ENCODE measurements at regions not wholly inside any gene's neighbourhood (a gene's known extent, or its start where the extent isn't known, plus 50 kb on each side); places are given as distances from the start of the nearest gene placed in this dataset.
A peak's percentile ranks its signal among the peaks of the same experiment; 100 is the strongest.
"Not testable (repeated sequence)": the region's sequence is repeated elsewhere in the genome, so short reads cannot be mapped to it uniquely, and the experiment has no call there.

GRCh38 chr4:110332483-110332882, 134.1 kb upstream of the ELOVL6 start:
- DNase-seq (ENCODE audit: low read depth), result no peak
- in situ Hi-C loops (cut with HindIII; ENCODE audit: low sequenced_read_pairs), result no loop called here

GRCh38 chr4:110326426-110326825, 128.0 kb upstream of the ELOVL6 start:
- DNase-seq (ENCODE audit: low read depth); H3K4me3 ChIP-seq (ENCODE audit: low read depth, low read length); in situ Hi-C loops (cut with HindIII; ENCODE audit: low sequenced_read_pairs): not testable (repeated sequence)

More at GRCh38 chr4:110332483-110332882, 134.1 kb upstream of the ELOVL6 start:
- no peak overlapping the region for H3K4me3 ChIP-seq (ENCODE audit: low read depth, low read length)
- no peak for TF ChIP-seq CTCF (IDR thresholded peaks at IDR 0.05; ENCODE audit: low read depth, low read length, missing control alignments)

GRCh38 chr4:110310795-110311194, 112.4 kb upstream of the ELOVL6 start:
- in situ Hi-C loops (cut with HindIII; ENCODE audit: low sequenced_read_pairs), result no loop called here
- no peak overlapping the region for H3K4me3 ChIP-seq (ENCODE audit: low read depth, low read length)
- no peak for DNase-seq (ENCODE audit: low read depth)
- TF ChIP-seq CTCF (IDR thresholded peaks at IDR 0.05; ENCODE audit: low read depth, low read length, missing control alignments), result no peak

GRCh38 chr4:110309675-110310074, 111.3 kb upstream of the ELOVL6 start:
- no peak for TF ChIP-seq CTCF (IDR thresholded peaks at IDR 0.05; ENCODE audit: low read depth, low read length, missing control alignments)
- no peak overlapping the region for H3K4me3 ChIP-seq (ENCODE audit: low read depth, low read length)
- DNase-seq (ENCODE audit: low read depth), result peak; percentile 84
- in situ Hi-C loops (cut with HindIII; ENCODE audit: low sequenced_read_pairs), result no loop called here

GRCh38 chr4:110306303-110306702, 107.9 kb upstream of the ELOVL6 start:
- no peak overlapping the region for H3K4me3 ChIP-seq (ENCODE audit: low read depth, low read length)
- no peak for TF ChIP-seq CTCF (IDR thresholded peaks at IDR 0.05; ENCODE audit: low read depth, low read length, missing control alignments)
- peak; percentile 75 for DNase-seq (ENCODE audit: low read depth)
- in situ Hi-C loops (cut with HindIII; ENCODE audit: low sequenced_read_pairs), result no loop called here

GRCh38 chr4:110305455-110305854, 107.0 kb upstream of the ELOVL6 start:
- DNase-seq (ENCODE audit: low read depth), result no peak
- H3K4me3 ChIP-seq (ENCODE audit: low read depth, low read length), result no peak overlapping the region
- in situ Hi-C loops (cut with HindIII; ENCODE audit: low sequenced_read_pairs), result no loop called here
- no peak for TF ChIP-seq CTCF (IDR thresholded peaks at IDR 0.05; ENCODE audit: low read depth, low read length, missing control alignments)

GRCh38 chr4:110296892-110297291, 98.5 kb upstream of the ELOVL6 start:
- in situ Hi-C loops (cut with HindIII; ENCODE audit: low sequenced_read_pairs), result no loop called here
- H3K4me3 ChIP-seq (ENCODE audit: low read depth, low read length), result no peak overlapping the region
- TF ChIP-seq CTCF (IDR thresholded peaks at IDR 0.05; ENCODE audit: low read depth, low read length, missing control alignments), result no peak
- DNase-seq (ENCODE audit: low read depth), result no peak
